Adrenal gland (tissue), 9 donors: ENCODE measurements at regions not wholly inside any gene's neighbourhood (a gene's known extent, or its start where the extent isn't known, plus 50 kb on each side); places are given as distances from the start of the nearest gene placed in this dataset.

ENCODE experiments used
- DNase-seq, 7 donors: peaks; one replicate each; pipeline ENCODE4 v3.0.0-alpha.2; 2019 to 2020
- H3K27ac ChIP-seq, 5 donors: fragments of 200-600 bp; sonication (generic) in 4 of 5; 1 replicate in 3 of 5; 2 replicates in 2 of 5; pipeline versions ENCODE4 v1.5.1 to v1.8.0; 2016 to 2020; ENCODE audit warnings: mild to moderate bottlenecking in 1 of 5
- H3K27me3 ChIP-seq: fragments of 200-600 bp; 2 replicates; pipeline ENCODE4 v1.8.0; 2021
- H3K36me3 ChIP-seq, 2 donors: fragments of 200-600 bp; replicated peaks in 1 of 2; 1 replicate in 1 of 2; 2 replicates in 1 of 2; pipeline versions ENCODE4 v1.5.1 to v1.8.0; 2018 to 2022
- H3K4me1 ChIP-seq, 2 donors: fragments of 200-600 bp; replicated peaks in 1 of 2; 1 replicate in 1 of 2; 2 replicates in 1 of 2; pipeline versions ENCODE4 v1.5.1 to v1.8.0; 2018 to 2021
- H3K4me3 ChIP-seq, 4 donors: fragments of 200-600 bp; sonication (generic) in 3 of 4; one replicate each; pipeline ENCODE4 v1.5.1; 2016 to 2018
- H3K9me3 ChIP-seq, 3 donors: fragments of 200-600 bp; sonication (generic) in 1 of 3; replicated peaks in 1 of 3; 1 replicate in 2 of 3; 2 replicates in 1 of 3; pipeline versions ENCODE4 v1.5.1 to v1.8.0; 2016 to 2021
- POLR2A ChIP-seq, 2 donors: fragments of 450-650 bp; IDR thresholded peaks; one replicate each; pipeline ENCODE4 v1.6.1; 2017; ENCODE audit warnings: antibody characterized with exemption in 2 of 2, mild to moderate bottlenecking in 2 of 2, moderate library complexity in 1 of 2
- WGBS, 4 donors: extraction: QIAGEN DNeasy Blood & Tissue Kit in 2 of 4; methylation state at CpG; one replicate each; pipeline versions ENCODE4 v1.1.5 to v1.1.7; 2013 to 2017; 5-methylcytosine and 5-hydroxymethylcytosine counted together
- intact Hi-C, 2 donors: fragments of 100-400 bp; cut with DNase I; formaldehyde crosslinking; loops; one replicate each; pipeline versions ENCODE4 v1.14.1 to v1.15.0; 2022 to 2023
- TF ChIP-seq, protein P1 (sequence below), 6 experiments: fragments of 450-650 bp in 4 of 6; fragments of 200-600 bp in 2 of 6; sonication (generic) in 1 of 6; IDR thresholded peaks; 1 replicate in 5 of 6; 2 replicates in 1 of 6; pipeline versions ENCODE4 v1.5.1 to v1.8.0; 2016 to 2021; ENCODE audit warnings: antibody characterized with exemption in 6 of 6, mild to moderate bottlenecking in 2 of 6, moderate library complexity in 1 of 6
- donor health status: healthy with polysubstance abuse.
- donor health status: Bipolar disorder and iron deficiency.
- donor health status: DM: yes; HTN: yes; CAD: no.
- donor health status: DM: no; HTN: no; CAD: no.
- donor health status: DM: no; HTN: no; CAD: no.

DNA sequence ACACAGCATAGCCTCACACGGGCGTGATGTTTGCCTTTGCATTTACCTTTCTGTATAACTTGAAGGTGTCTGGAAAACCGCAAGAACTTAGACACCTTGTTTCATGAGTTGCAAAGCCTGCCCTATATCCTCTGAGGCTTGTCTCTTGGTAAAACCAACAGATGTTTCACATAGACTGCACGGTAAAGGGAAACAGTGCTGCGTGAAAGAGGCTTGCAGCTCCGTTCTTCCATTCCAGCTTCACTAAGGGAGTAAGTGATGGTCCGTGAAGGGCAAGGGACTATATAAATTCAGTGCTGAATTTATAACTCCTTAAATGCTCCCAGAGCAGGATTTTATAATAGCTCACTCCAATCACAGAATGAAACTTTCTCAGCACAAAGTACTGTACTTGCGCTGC is 360.5 kb downstream of the SOX11 start:
- intact Hi-C loops: no loop called here
- no peaks in the 10 kb centered on the region for H3K27me3 ChIP-seq
- no peaks in the 10 kb centered on the region for H3K4me1 ChIP-seq
- no peak for DNase-seq
- 75 to 79% (median 77%) methylated on average over 8 of the region's 8 CpGs for WGBS, 4 donors
- no peak for TF ChIP-seq POLR2A (IDR thresholded peaks at IDR 0.05)
- TF ChIP-seq, protein P1, sequence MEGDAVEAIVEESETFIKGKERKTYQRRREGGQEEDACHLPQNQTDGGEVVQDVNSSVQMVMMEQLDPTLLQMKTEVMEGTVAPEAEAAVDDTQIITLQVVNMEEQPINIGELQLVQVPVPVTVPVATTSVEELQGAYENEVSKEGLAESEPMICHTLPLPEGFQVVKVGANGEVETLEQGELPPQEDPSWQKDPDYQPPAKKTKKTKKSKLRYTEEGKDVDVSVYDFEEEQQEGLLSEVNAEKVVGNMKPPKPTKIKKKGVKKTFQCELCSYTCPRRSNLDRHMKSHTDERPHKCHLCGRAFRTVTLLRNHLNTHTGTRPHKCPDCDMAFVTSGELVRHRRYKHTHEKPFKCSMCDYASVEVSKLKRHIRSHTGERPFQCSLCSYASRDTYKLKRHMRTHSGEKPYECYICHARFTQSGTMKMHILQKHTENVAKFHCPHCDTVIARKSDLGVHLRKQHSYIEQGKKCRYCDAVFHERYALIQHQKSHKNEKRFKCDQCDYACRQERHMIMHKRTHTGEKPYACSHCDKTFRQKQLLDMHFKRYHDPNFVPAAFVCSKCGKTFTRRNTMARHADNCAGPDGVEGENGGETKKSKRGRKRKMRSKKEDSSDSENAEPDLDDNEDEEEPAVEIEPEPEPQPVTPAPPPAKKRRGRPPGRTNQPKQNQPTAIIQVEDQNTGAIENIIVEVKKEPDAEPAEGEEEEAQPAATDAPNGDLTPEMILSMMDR (IDR thresholded peaks at IDR 0.05): no peak
- H3K27ac ChIP-seq: no peak overlapping the region
- H3K9me3 ChIP-seq: no peaks in the 10 kb centered on the region
- H3K36me3 ChIP-seq: no peaks in the 10 kb centered on the region
- H3K4me3 ChIP-seq: no peak overlapping the region

DNA sequence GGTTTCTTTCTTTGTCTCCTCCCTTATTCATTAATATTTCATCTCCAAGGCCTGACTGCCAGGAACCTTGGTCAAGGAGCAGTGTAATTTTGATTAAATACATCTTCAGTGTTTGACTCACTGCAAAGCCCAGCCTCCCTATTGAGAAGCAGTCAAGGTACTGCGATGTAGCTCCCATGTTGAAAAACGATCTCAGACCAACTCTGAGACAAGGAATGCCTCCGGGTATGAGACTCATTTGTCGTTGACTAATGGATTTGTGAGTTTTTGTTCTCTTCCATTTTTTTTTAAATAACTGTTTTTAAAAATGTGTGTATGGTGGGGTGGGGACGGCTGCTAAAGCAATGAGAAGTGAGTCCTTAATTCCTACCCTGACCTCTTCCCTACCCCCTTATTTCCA is 361.6 kb downstream of the SOX11 start:
- WGBS, 4 donors: 36 to 44% (median 39%) methylated on average over 5 of the region's 5 CpGs
- Histone ChIP-seq H3K4me1 (no peaks in the 10 kb centered on the region), H3K27ac (no peak overlapping the region), H3K4me3 (no peak overlapping the region), H3K27me3 (no peaks in the 10 kb centered on the region), H3K9me3 (no peaks in the 10 kb centered on the region), H3K36me3 (no peaks in the 10 kb centered on the region)
- no peak for TF ChIP-seq POLR2A (IDR thresholded peaks at IDR 0.05)
- TF ChIP-seq, protein P1 (IDR thresholded peaks at IDR 0.05): no peak
- intact Hi-C loops: no loop called here
- DNase-seq: no peak

DNA sequence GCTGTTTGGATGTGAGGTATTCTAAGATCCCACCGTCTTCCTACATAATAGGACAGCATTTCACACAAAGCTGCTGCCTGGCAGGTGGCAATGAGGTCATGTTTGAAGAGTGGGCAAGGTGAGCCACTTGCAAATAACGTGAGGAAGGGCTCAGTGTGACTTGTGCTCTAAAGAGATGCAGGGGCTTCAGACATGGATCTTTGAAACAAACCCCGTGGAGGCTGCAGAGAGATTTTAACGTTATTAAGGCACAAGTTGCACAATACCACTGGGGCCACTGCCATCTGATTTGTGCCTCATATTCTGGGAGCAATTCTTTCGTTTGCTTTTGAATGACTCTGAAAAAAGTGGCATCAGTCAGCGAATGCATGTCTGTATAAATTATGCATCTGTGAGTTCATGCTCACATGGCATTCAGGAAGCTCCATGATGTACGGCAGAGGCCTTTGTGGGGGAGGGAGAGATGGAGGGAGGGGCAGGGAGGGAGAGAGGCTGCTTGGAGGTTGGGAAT is 362.0 kb downstream of the SOX11 start:
- Histone ChIP-seq H3K4me1 (no peaks in the 10 kb centered on the region), H3K4me3 (no peak overlapping the region), H3K27ac (no peak overlapping the region), H3K36me3 (no peaks in the 10 kb centered on the region), H3K27me3 (no peaks in the 10 kb centered on the region), H3K9me3 (no peaks in the 10 kb centered on the region)
- intact Hi-C loops: no loop called here
- TF ChIP-seq, protein P1 (IDR thresholded peaks at IDR 0.05): no peak
- no peak for TF ChIP-seq POLR2A (IDR thresholded peaks at IDR 0.05)
- no peak for DNase-seq
- 20 to 35% (median 34%) methylated on average over 7 of the region's 7 CpGs for WGBS, 4 donors

DNA sequence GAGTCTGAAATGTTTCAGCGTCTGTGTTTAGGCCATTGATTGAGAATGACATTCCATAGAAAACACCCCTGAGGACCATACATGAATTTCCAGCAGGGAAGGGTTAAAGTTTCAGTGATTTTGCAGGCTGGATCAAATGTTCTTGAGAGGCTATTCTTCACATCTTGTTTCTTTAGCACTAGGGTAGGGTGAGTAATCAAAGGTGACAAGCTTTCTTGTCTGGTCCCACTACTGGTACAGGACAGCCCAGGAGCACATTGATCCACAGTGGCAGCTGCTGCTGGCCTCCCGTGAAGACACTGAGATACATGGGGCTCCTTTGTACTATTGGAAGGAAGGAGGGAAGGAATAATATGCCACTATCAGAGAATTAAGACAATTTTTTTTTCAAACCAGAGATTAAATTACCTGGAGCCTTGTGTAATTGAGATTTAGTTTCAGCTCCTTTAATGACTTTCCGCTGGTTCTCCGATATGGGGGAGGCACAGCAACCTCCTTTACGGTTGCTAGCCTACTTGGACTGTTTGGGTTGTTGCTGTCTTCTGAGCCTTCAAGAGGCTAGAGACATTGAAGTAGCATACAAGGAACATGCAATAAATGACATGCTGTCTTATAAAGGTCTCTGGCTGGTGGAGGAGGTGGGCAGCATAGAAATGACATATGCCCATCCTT is 368.9 kb downstream of the SOX11 start:
- intact Hi-C loops: no loop called here
- Histone ChIP-seq H3K9me3 (no peaks in the 10 kb centered on the region), H3K27ac (no peak overlapping the region), H3K4me3 (no peak overlapping the region), H3K36me3 (no peaks in the 10 kb centered on the region), H3K4me1 (no peaks in the 10 kb centered on the region), H3K27me3 (no peaks in the 10 kb centered on the region)
- 63 to 89% (median 86%) methylated on average over 5 of the region's 5 CpGs for WGBS, 4 donors
- TF ChIP-seq, protein P1 (IDR thresholded peaks at IDR 0.05): no peak
- TF ChIP-seq POLR2A (IDR thresholded peaks at IDR 0.05): no peak
- no peak for DNase-seq
